Umbilical cord (tissue), 1 donor: ENCODE measurements at regions not wholly inside any gene's neighbourhood (a gene's known extent, or its start where the extent isn't known, plus 50 kb on each side); places are given as distances from the start of the nearest gene placed in this dataset.

Experiments used
- DNase-seq: peaks from one replicate; pipeline ENCODE4 v3.0.0-alpha.2; 2015; ENCODE audit warnings: low spot score

- no peak for DNase-seq
These were observed 103.3 kb downstream of the PTPRS start for GRCh38 chr19:5237190-5237780.

- no peak for DNase-seq
These were observed 105.0 kb downstream of the PTPRS start for GRCh38 chr19:5235458-5236219.

GRCh38 chr19:5234412-5234811 is 106.2 kb downstream of the PTPRS start:
- no peak for DNase-seq

- DNase-seq: no peak
These were observed 107.7 kb downstream of the PTPRS start for GRCh38 chr19:5232798-5233505.

GRCh38 chr19:5231857-5232678 is 108.5 kb downstream of the PTPRS start:
- DNase-seq: no peak

- no peak for DNase-seq
These were observed 109.7 kb downstream of the PTPRS start for GRCh38 chr19:5230730-5231555.

GRCh38 chr19:5229778-5230335 is 110.8 kb downstream of the PTPRS start:
- DNase-seq: no peak

GRCh38 chr19:5228932-5229777 is 111.5 kb downstream of the PTPRS start:
- DNase-seq: no peak

- DNase-seq: no peak
These were observed 112.1 kb downstream of the PTPRS start for GRCh38 chr19:5228490-5228889.

GRCh38 chr19:5225486-5226345 is 114.9 kb downstream of the PTPRS start:
- no peak for DNase-seq

GRCh38 chr19:5224480-5224879 is 116.1 kb downstream of the PTPRS start:
- DNase-seq: no peak

GRCh38 chr19:5222821-5223321 is 117.7 kb downstream of the PTPRS start:
- DNase-seq: no peak

- DNase-seq: no peak
These were observed 118.4 kb downstream of the PTPRS start for GRCh38 chr19:5222178-5222577.

GRCh38 chr19:5220866-5221265 is 119.7 kb downstream of the PTPRS start:
- no peak for DNase-seq

GRCh38 chr19:5220361-5220760 is 120.3 kb downstream of the PTPRS start:
- DNase-seq: no peak

GRCh38 chr19:5219551-5220304 is 120.9 kb downstream of the PTPRS start:
- no peak for DNase-seq

- no peak for DNase-seq
These were observed 121.6 kb downstream of the PTPRS start for GRCh38 chr19:5218963-5219530.
